RWPE1 (cell line): ENCODE measurements at regions not wholly inside any gene's neighbourhood (a gene's known extent, or its start where the extent isn't known, plus 50 kb on each side); places are given as distances from the start of the nearest gene placed in this dataset.

ENCODE experiments used
- CTCF ChIA-PET: fragments of 350-600 bp; sonication (Branson Sonifier 250); formaldehyde crosslinking; extraction: SDS; loops from one replicate; lab custom pipeline; 2021; lab: Yijun Ruan, JAX
- POLR2A ChIA-PET: fragments of 400-600 bp; formaldehyde crosslinking; extraction: SDS; loops from one replicate; lab custom pipeline; 2020; ENCODE audit warnings: antibody characterized with exemption; ENCODE audit not compliant: low non-redundant PET; lab: Yijun Ruan, JAX
- DNase-seq: peaks from one replicate; pipeline ENCODE4 v3.0.0; 2012; ENCODE audit warnings: low spot score
- H3K27ac ChIP-seq: fragments of 450-650 bp; 2 replicates; pipeline ENCODE4 v1.5.1; 2017
- CTCF ChIP-seq: fragments of 450-650 bp; conservative IDR thresholded peaks from 2 replicates; pipeline ENCODE4 v1.5.1; 2017; ENCODE audit warnings: low read depth, mild to moderate bottlenecking

GRCh38 chr5:153865016-153865415 is 173.7 kb downstream of the FAM114A2 start:
- no peak for DNase-seq
- POLR2A ChIA-PET, result no interaction called here
- no peak for TF ChIP-seq CTCF
- H3K27ac ChIP-seq, result no peak overlapping the region
- CTCF ChIA-PET, result no interaction called here

- POLR2A ChIA-PET, result no interaction called here
Measured at GRCh38 chr5:153863951-153864350, 174.8 kb downstream of the FAM114A2 start.

More at GRCh38 chr5:153863951-153864350, 174.8 kb downstream of the FAM114A2 start:
- no peak for DNase-seq
- no peak for TF ChIP-seq CTCF
- CTCF ChIA-PET, result no interaction called here
- no peak overlapping the region for H3K27ac ChIP-seq
